HG03025 (cell line): ENCODE measurements at regions not wholly inside any gene's neighbourhood (a gene's known extent, or its start where the extent isn't known, plus 50 kb on each side); places are given as distances from the start of the nearest gene placed in this dataset.
"Not testable (repeated sequence)": the region's sequence is repeated elsewhere in the genome, so short reads cannot be mapped to it uniquely, and the experiment has no call there.

Experiments
- ATAC-seq: cut with Tn5 transposase; IDR thresholded peaks from one replicate; pipeline ENCODE4 v1.9.1; 2021; ENCODE audit warnings: mild to moderate bottlenecking, moderate library complexity; ENCODE audit not compliant: unreplicated experiment, low FRiP score

DNA sequence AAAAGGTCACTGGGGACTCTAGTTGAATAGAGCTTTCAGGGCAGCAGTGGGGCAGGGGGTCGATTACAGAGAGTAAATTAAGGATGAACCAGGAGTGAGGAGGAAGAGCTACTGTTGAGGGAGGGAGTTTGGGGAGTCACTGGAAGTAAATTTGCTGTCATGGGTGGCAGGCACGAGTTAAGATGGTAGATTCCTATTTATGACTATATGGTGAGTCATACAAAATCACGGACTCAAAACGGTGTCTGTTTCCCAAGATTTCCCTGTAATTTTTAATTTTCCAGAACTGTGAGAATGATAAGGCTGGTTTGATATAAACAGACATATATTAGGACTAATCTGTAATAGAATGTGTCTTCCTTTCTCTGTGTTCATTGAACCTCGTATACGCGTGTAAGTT, 287.6 kb upstream of the GOT2 start:
- ATAC-seq = no peak

DNA sequence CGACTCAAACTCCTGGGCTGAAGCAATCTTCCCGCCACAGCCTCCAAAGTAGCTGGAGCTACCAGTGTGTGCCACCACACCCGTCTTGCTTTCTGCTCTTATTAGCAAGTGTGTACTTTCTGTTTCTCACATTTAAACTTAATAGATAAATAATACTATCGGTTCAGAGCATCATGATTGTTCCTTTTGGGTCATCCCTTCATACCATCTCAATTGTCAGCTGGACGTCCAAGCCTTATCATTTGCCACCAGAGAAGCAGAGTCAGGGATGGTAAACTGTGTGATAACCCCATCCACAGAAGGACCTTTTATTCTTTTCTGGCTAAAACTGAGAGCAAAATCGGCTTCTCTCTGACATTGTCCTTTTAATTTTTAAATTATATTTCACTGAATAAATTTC, 279.8 kb upstream of the GOT2 start:
- no peak for ATAC-seq

DNA sequence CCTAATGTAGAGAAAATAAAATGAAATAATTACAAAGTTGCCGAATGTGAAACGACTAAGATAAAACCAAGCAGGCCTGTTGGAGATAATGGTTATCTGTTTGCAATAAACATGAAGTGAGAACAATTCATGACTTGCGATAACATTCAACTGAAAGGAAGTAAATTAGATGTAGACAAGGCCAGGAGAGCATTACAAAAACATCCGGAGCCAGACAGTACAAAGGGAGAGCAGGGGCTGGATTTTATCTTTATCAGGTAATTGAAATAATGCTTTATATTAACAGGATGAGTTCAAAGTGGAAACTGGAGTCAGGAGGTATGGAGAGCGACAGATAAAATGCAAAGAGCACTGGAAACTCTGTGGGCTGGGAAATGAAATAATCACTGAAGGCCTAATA, 265.6 kb upstream of the GOT2 start:
- ATAC-seq = no peak

DNA sequence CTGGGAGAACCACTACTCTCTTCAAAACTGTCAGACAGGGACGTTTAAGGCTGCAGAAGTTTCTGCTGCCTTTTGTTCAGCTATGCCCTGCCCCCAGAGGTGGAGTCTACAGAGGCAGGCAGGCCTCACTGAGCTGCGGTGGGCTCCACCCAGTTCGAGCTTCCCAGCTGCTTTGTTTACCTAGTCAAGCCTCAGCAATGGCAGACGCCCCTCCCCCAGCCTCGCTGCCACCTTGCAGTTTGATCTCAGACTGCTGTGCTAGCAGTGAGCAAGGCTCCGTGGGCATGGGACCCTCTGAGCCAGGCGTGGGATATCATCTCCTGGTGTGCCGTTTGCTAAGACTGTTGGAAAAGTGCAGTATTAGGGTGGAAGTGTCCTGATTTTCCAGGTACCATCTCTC, 258.6 kb upstream of the GOT2 start:
- ATAC-seq = not testable (repeated sequence)

DNA sequence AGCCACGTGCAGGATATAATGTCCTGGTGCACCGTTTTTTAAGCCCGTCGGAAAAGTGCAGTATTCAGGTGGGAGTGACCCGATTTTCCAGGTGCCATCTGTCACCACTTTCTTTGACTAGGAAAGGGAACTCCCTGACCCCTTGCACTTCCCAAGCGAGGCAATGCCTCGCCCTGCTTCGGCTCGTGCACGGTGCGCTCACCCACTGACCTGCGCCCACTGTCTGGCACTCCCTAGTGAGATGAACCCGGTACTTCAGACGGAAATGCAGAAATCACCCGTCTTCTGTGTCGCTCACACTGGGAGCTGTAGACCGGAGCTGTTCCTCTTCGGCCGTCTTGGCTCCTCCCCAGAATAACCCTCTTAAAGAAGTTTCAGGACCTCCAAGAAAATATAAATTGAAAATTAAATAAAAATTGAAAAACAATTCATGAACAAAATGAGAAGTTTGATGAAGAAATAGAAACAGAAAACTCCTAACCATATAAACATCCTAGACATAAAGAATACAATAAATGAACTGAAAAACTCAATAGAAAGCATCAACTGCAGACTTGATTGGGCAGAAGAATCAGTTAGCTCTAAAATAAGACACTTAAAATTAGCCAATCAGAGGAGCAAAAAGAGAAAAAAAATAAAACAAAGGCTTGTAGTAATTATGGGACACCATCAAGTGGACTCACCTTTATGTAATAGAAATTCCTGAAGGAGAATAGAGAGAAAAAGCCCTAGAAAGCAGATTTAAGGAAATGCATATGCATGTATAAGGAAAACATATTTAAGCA, 249.3 kb upstream of the GOT2 start:
- ATAC-seq = not testable (repeated sequence)

DNA sequence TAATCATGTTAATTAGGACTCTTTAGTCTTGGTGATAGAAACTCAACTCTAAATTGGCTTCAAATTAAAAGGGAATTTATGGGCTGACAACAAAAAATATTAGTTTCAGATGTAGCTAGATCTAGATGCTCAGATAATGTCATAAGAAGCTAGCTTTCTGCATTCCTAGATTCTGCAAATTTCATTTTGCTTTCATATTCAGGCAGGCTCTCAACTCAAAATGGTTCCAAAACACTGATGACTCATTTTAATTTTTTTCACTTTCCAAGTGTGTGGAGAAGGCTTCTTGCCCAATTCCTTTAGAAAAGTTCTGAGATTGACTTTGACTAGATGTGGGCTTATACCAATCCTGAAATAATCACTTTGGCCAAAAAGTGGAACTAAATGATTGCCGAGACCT, 236.7 kb upstream of the GOT2 start:
- ATAC-seq = peak; percentile 66

DNA sequence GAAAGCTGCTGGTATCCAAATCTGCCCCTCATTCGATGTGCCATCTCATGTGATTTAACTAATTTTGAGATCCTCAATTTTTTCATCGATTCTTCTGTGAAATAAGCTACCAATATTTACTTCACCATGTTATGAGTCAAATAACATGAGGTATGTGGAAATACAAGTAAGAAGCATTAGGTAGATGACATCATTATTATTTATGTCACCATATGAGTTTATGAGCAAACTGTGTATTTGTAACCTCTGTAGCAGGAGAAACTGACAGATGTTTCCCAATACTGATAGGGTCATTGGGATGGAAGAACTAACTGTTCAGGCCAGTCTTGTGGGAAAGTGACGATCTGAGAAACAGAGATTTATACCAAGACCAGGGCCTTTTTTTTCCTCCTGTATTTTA, 229.4 kb upstream of the GOT2 start:
- no peak for ATAC-seq

DNA sequence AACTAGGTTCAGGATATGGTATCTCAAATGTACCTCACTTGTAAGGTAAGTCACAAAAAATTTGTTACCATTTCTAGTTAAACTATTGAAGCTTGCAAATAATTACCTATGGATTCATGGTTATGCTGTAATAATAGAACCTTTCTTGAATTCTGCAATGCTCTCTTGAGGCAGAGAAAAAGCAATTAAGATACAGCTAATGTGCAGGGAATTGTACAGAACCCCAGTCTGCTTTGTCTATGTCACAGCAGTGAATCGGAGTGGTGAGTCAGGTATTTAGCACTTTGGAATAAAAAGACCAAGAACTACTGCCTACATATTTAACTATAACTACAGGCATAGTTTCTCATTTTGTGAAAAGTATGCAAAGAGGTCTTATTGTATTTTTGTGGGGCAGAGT, 228.7 kb upstream of the GOT2 start:
- no peak for ATAC-seq

DNA sequence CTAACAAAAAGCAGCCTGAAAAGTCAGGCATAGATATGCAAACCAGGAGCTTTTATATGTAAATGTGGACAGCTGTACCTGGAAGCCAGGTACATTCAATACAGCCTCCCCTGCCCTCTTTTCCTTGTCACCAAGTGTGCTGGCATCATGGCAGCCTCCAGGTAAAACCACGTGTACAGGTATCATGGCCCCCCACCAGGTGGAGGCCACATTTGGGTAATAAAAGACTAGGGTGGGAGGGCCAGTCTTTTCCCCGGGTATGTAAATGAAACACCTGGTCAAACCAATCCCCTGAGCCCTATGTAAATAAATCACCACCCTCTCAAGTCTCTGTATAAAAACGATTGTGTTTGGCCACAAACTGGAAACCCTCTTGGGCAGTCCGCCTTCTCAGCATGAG, 226.4 kb upstream of the GOT2 start:
- ATAC-seq = no peak

DNA sequence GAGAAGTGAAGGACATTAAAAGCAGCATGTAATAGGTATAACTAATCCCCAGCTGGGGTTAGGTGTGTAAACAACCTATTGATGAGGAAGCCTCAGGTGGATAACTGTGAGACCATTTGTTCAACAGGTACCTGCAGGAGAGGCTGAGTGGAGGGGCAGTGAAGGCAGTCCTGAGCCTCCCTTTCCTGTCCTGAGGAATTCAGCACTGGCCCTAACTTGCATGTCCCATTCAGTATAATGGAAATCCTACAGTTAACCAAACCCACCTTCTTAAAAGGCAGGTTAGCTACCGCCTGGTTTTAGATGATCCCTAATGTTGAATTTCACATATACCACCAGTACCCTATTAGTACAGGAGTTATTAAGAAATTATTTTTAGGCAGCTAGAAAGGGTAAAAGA, 225.9 kb upstream of the GOT2 start:
- no peak for ATAC-seq

DNA sequence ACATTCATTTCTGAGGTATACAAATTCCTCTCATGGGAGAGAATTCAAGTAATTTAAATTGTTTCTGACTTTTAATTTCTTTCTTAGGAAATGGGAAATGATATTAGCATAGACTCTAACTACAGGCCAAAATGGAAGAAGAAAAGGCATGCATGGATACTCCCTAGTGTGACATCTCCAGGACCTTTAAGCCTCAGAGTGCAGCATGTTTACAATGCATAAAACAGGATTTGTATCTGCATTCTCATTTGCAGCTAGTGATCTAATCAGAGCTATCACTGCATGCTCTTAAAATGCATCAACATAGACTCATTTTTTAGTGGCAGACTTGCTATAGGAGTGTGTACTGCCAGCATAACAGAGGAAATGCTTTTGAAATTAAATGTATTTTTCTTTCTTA, 224.6 kb upstream of the GOT2 start:
- no peak for ATAC-seq

DNA sequence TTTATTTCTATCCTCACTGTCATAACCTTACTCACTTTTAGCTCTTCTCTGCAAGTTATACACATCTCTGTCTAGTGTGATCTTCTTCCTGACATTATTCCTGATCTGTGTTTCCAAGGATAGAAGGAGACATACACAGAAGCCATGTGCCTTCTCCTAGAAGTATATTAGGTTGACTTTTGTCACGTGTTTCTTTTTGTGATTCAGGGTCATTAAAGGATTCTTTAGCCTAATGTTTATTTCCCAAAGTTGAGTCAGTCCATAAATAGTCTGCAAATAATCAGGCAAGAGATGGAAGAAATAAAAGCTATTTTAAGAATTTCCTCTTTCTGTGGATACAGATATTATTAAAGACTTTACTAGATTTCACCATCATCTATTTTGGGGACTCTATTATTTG, 214.1 kb upstream of the GOT2 start:
- ATAC-seq = no peak

DNA sequence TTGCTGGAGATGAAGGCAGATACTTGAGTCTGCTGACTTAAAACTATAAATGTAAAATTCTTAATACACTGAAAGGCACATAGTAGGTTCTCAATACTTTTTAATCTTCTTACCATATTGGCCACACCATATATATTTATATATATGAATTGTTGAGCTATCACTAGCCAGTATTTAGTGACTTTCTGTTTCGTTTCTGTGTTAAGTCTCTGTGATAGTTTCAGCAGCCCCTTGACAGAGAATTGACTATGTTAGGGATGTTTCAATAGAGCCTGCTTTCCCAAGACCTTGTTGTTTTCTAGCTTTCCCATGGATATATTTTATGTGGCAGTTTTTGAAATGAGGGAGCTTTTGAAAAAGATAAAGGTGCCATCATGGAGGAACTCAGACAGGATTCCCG, 206.5 kb upstream of the GOT2 start:
- ATAC-seq = no peak

DNA sequence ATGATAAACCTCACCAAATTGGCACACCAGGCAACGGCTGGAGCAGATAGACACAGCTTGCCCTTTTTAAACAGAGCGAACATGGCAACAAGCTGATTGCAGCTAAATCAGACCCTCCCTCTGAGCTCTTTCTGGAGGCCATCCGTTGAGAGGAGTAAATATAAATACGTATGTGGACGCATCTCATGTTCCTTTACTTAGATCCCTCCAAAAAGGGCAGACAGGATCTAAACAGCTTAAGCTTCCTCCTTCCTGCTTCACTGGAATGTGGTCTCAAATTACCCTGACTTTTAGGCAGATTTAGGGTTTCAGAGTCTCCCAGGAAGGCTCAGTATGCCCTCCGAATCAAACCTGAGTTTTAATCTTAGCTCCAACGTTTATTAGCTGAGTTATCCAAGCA, 204.7 kb upstream of the GOT2 start:
- no peak for ATAC-seq

DNA sequence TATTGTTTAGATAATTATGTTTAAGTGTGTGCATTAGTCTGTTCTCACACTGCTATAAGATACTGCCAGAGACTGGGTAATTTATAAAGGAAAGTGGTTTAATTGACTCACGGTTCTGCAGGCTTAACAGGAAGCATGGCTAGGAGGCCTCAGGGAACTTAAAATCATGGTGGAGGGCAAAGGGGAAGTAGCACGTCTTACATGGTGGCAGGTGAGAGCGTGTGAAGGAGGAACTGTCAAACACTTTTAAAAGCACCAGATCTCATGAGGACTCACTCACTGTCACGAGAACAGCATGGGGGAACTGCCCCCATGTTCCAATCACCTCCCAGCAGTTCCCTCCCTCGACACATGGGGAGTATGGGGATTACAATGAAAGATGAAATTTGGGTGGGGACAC, 203.5 kb upstream of the GOT2 start:
- ATAC-seq = no peak

DNA sequence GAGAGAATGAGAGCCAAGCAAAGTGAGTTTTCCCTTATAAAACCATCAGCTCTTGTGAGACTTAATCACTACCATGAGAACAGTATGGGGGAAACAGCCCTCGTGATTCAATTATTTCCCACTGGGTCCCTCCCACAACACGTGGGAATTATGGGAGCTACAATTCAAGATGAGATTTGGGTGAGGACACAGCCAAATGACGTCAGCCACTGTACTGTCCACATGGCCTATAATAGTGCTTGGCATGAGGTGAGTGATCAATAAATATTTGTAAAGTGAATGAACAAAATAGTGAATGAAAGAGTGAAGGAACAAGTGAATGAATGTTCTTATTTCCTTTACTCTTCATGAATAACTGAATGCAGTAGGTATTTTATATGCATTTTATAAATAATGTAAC, 199.1 kb upstream of the GOT2 start:
- no peak for ATAC-seq

DNA sequence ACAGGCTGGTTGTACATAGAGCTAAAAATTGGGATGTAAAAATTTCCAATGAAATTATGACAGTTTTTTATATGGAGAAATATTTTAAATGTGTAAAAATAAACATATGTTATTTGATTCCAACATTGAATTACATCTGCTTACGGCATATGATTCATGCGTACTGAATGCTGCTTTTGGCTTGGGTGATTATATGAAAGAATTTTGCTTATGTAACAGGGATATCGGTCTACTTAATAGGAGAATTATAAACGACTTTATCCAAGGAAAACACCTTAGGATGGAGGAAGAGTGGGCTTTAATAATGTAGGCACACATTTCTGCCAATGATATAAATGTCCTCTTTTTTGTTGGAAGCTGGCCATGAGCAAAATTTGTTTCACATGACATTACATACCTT, 197.3 kb upstream of the GOT2 start:
- no peak for ATAC-seq

DNA sequence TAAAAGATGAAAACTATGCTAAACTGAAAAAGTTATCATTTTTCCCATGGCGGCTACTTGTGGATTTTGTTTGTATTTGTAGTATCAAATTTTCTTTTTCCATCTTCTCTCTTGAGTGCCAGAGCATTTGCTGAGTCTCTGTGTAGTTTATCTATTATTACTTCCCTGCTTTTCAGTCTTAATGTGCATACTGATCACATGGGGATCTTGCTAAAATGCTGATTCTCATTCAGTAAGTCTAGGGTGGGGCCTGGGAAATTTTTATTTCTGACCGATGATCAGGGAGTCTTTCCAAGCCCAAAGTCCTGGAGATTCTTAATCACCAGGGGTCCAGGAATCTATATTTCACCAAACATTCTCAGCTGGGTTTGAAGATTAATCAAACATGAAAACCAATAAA, 189.0 kb upstream of the GOT2 start:
- ATAC-seq = no peak

DNA sequence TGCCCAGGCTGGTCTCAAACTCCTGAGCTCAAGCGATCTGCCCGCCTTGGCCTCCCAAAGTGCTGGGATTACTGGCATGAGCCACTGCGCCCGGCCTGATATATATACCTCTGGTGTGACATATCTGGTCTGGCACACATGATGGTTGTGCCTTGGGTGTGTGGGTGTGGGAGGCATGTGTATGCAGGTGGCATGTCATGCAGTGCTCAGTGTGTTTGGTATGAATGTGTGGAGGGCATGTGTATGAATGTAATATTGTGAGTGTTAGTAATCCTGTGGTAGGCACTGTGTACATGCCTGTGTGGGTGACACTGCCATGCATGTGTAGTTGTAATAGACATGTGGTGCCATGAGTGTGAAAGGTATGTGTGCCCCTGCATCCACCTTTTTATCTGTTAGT, 179.3 kb upstream of the GOT2 start:
- no peak for ATAC-seq

DNA sequence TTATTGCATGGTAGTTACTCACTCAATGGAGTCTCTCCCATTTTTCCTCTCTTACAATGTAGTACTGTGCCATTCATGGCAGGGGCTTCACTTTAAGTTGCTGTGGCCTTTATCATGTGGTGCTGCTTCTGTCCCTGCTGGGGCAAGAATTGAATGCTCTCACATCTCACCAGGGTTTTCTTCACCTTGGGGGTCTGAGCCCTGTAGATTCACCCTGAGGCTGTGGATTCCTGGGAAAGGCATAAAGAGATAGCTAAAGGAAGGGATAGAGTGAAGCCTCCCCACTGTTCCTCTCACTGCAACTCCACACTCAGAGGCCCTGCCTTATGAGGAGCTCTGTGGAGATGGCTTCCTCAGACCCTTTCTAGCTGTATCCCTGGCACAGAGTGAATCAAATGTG, 178.5 kb upstream of the GOT2 start:
- ATAC-seq = no peak

DNA sequence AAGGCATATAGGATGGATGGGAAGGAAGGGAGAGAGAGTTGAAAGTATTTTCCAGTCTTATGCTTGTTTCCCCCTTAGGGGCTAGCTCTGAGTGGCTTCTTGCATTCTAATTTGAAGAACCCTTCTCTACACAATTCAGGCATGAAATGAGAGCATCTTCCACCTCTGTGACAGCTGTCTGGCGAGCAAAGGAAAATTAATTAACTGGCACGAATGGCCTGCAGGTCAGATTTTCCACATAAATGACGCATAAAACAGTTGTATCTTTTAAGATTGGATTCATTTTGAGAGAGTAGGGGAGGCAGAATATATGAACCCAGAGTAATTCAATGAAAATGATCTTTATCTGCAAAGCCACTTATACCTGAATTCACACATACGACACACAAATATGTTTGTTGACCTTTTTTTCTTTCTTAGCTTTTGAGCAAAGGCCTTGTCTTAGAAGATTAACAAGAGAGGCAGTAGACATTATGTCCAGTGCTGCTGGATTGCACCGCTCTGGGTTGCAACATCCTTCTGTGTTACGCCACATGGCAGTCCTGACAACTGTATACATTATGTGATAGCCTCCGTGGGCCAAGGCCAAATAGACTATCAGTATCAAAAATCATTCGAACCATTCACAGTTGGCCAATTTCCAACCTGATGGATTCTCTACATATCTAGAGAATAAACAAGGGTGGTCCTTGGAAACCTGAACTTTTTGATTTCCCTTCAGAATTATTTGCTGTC, 173.0 kb upstream of the GOT2 start:
- ATAC-seq = no peak

DNA sequence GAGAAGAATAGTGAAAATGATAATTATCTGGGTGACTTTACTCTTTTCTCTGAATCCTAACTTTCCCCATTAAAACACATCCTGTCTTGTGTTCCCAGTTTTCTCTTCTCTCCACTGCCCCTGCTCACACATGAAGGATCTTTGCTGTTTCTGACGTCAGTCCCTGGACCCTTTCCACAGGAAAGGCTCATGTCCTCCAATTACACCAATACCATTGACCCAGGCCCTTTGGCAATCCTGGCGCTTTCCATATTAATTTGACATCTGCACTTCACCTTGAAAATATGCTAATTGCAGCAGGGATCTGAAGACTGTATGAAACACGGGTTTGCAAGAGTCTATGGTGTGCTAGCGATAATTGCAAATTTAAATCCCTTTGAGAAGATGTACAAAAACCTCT, 170.2 kb upstream of the GOT2 start:
- ATAC-seq = no peak
